Activated B cell treated with CpG ODN at 0.5 μM for 24 hours (primary cell): ENCODE measurements at regions not wholly inside any gene's neighbourhood (a gene's known extent, or its start where the extent isn't known, plus 50 kb on each side); places are given as distances from the start of the nearest gene placed in this dataset.

Experiments used
- ATAC-seq: fragments of 200-7000 bp; cut with Tn5 transposase; one replicate; pipeline ENCODE4 v1.10.0; 2021; ENCODE audit warnings: low read depth, mild to moderate bottlenecking, moderate library complexity
- CTCF ChIA-PET: fragments of 350-600 bp; sonication (Branson Sonifier 250); formaldehyde crosslinking; loops from one replicate; lab custom pipeline; 2021; ENCODE audit warnings: antibody characterized with exemption; lab: Charles Lee
- POLR2A ChIA-PET: fragments of 350-600 bp; sonication (Branson Sonifier 250); formaldehyde crosslinking; loops from one replicate; lab custom pipeline; 2021; ENCODE audit warnings: antibody characterized with exemption; lab: Charles Lee
- DNase-seq: peaks from one replicate; pipeline ENCODE4 v3.0.0; 2022
- H3K27ac Mint-ChIP-seq: one replicate; pipeline ENCODE4 v1.8.0; 2020; ENCODE audit warnings: mixed read lengths
- H3K27me3 Mint-ChIP-seq: one replicate; pipeline ENCODE4 v1.8.0; 2021; ENCODE audit warnings: mixed read lengths
- H3K36me3 Mint-ChIP-seq: one replicate; pipeline ENCODE4 v1.8.0; 2021; ENCODE audit warnings: low read depth, mixed read lengths
- H3K4me1 Mint-ChIP-seq: one replicate; pipeline ENCODE4 v1.8.0; 2021; ENCODE audit warnings: mixed read lengths
- H3K4me3 Mint-ChIP-seq: one replicate; pipeline ENCODE4 v1.8.0; 2020; ENCODE audit warnings: mild to moderate bottlenecking, mixed read lengths
- H3K9me3 Mint-ChIP-seq: one replicate; pipeline ENCODE4 v1.8.0; 2020; ENCODE audit warnings: mixed read lengths
- CTCF ChIP-seq: fragments of 200-600 bp; IDR thresholded peaks from one replicate; pipeline ENCODE4 v1.8.0; 2022; ENCODE audit warnings: antibody characterized with exemption, mild to moderate bottlenecking
- intact Hi-C: fragments of 100-400 bp; cut with micrococcal nuclease; formaldehyde crosslinking; loops from one replicate; pipeline ENCODE4 v1.15.1; 2024

- H3K36me3 Mint-ChIP-seq = no peaks in the 10 kb centered on the region
- H3K27me3 Mint-ChIP-seq = no peaks in the 10 kb centered on the region
- TF ChIP-seq CTCF = no peak
- POLR2A ChIA-PET = no interaction called here
- CTCF ChIA-PET = interaction anchor here (0.7 kb wide), 1 partner anchor 162 kb away, joined by 3 read pairs; no protein-coding TSS in a partner anchor
- intact Hi-C loops = no loop called here
- H3K4me3 Mint-ChIP-seq = no peak overlapping the region
- peaks cover 13% of the 10 kb centered on the region for H3K4me1 Mint-ChIP-seq
- DNase-seq = no peak
- H3K27ac Mint-ChIP-seq = no peak overlapping the region
- H3K9me3 Mint-ChIP-seq = no peaks in the 10 kb centered on the region
- no peak for ATAC-seq
Observed at GRCh38 chr1:184911103-184911745, 63.1 kb downstream of the NIBAN1 start.

GRCh38 chr1:184910691-184911091 lies 63.6 kb downstream of the NIBAN1 start:
- ChIA-PET CTCF (interaction anchor here (0.7 kb wide), 1 partner anchor 162 kb away, joined by 3 read pairs; no protein-coding TSS in a partner anchor), POLR2A (no interaction called here)
- Mint-ChIP-seq H3K36me3 (no peaks in the 10 kb centered on the region), H3K9me3 (no peaks in the 10 kb centered on the region), H3K4me1 (peaks cover 8% of the 10 kb centered on the region), H3K27ac (no peak overlapping the region), H3K27me3 (no peaks in the 10 kb centered on the region), H3K4me3 (no peak overlapping the region)
- no peak for DNase-seq
- no peak for ATAC-seq
- no peak for TF ChIP-seq CTCF
- intact Hi-C loops = no loop called here

GRCh38 chr1:184910005-184910404 lies 64.3 kb downstream of the NIBAN1 start:
- ATAC-seq (no peak), DNase-seq (no peak)
- CTCF ChIA-PET = no interaction called here
- no peak overlapping the region for H3K27ac Mint-ChIP-seq
- H3K4me1 Mint-ChIP-seq = peaks cover 8% of the 10 kb centered on the region
- H3K36me3 Mint-ChIP-seq = no peaks in the 10 kb centered on the region
- no peak for TF ChIP-seq CTCF
- H3K4me3 Mint-ChIP-seq = no peak overlapping the region
- H3K9me3 Mint-ChIP-seq = no peaks in the 10 kb centered on the region
- POLR2A ChIA-PET = no interaction called here
- H3K27me3 Mint-ChIP-seq = no peaks in the 10 kb centered on the region
- intact Hi-C loops = no loop called here

GRCh38 chr1:184909019-184909418 lies 65.3 kb downstream of the NIBAN1 start:
- no peak overlapping the region for H3K27ac Mint-ChIP-seq
- ATAC-seq = no peak
- intact Hi-C loops = no loop called here
- H3K36me3 Mint-ChIP-seq = no peaks in the 10 kb centered on the region
- no peak for DNase-seq
- POLR2A ChIA-PET = no interaction called here
- H3K9me3 Mint-ChIP-seq = no peaks in the 10 kb centered on the region
- CTCF ChIA-PET = no interaction called here
- no peak for TF ChIP-seq CTCF
- H3K27me3 Mint-ChIP-seq = no peaks in the 10 kb centered on the region
- peaks cover 11% of the 10 kb centered on the region for H3K4me1 Mint-ChIP-seq
- no peak overlapping the region for H3K4me3 Mint-ChIP-seq

- no peak for TF ChIP-seq CTCF
- Mint-ChIP-seq H3K27ac (no peak overlapping the region), H3K4me3 (no peak overlapping the region), H3K36me3 (peaks cover under 1% of the 10 kb centered on the region), H3K27me3 (no peaks in the 10 kb centered on the region), H3K9me3 (no peaks in the 10 kb centered on the region), H3K4me1 (peaks cover 11% of the 10 kb centered on the region)
- no peak for DNase-seq
- intact Hi-C loops = no loop called here
- CTCF ChIA-PET = no interaction called here
- POLR2A ChIA-PET = no interaction called here
- ATAC-seq = no peak
Observed at GRCh38 chr1:184908506-184908905, 65.8 kb downstream of the NIBAN1 start.
